Colonic mucosa (tissue), 4 donors: ENCODE measurements at regions not wholly inside any gene's neighbourhood (a gene's known extent, or its start where the extent isn't known, plus 50 kb on each side); places are given as distances from the start of the nearest gene placed in this dataset.

ENCODE experiments used
- DNase-seq: peaks from one replicate; pipeline ENCODE4 v3.0.0-alpha.2; 2020
- H3K27ac ChIP-seq: fragments of 200-600 bp; one replicate; pipeline ENCODE4 v1.8.0; 2021
- H3K27me3 ChIP-seq: fragments of 200-600 bp; one replicate; pipeline ENCODE4 v1.8.0; 2021
- H3K36me3 ChIP-seq: fragments of 200-600 bp; one replicate; pipeline ENCODE4 v1.8.0; 2021
- H3K4me1 ChIP-seq: fragments of 200-600 bp; one replicate; pipeline ENCODE4 v1.8.0; 2021; ENCODE audit warnings: mild to moderate bottlenecking
- H3K4me3 ChIP-seq: fragments of 200-600 bp; one replicate; pipeline ENCODE4 v1.8.0; 2021
- H3K9ac ChIP-seq, 2 donors: one replicate each; pipeline ENCODE4 v1.7.0; 2013; ENCODE audit warnings: control low read depth in 2 of 2, low read depth in 2 of 2, low read length in 2 of 2
- H3K9me3 ChIP-seq: fragments of 200-600 bp; one replicate; pipeline ENCODE4 v1.8.0; 2021
- intact Hi-C: fragments of 100-400 bp; cut with DNase I; formaldehyde crosslinking; loops from one replicate; pipeline ENCODE4 v1.14.1; 2022
- TF ChIP-seq, protein P1 (sequence below): fragments of 200-600 bp; IDR thresholded peaks from one replicate; pipeline ENCODE4 v1.8.0; 2022; ENCODE audit warnings: antibody characterized with exemption, mild to moderate bottlenecking
- donor health status: healthy.
- donor health status: DM: no; HTN: no; CAD: no.
- donor health status: DM: no; HTN: no; CAD: no.

DNA sequence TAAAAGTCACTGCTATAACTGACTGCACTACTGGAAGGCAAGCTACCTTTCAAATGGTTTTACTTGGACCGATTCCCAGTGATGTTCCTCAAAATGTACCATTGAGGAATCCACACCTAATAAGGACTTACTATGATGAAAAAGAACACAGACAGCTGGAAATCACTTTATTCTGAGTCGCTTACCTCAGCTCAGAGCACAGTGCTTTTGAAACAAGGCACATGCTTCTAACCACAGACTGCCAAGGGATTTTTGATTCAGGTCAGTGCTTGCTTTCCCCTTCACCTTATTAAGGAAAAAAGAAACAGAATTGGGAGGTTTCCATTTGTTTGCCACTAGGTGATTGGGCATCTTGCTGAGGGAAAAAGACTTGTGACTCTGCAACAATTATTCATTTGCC is 707.5 kb upstream of the FSHR start:
- Histone ChIP-seq H3K9ac (no peak overlapping the region), H3K9me3 (no peaks in the 10 kb centered on the region), H3K36me3 (no peaks in the 10 kb centered on the region), H3K4me1 (no peaks in the 10 kb centered on the region), H3K27me3 (no peaks in the 10 kb centered on the region), H3K27ac (no peak overlapping the region), H3K4me3 (no peak overlapping the region)
- intact Hi-C loops = no loop called here
- TF ChIP-seq, protein P1, sequence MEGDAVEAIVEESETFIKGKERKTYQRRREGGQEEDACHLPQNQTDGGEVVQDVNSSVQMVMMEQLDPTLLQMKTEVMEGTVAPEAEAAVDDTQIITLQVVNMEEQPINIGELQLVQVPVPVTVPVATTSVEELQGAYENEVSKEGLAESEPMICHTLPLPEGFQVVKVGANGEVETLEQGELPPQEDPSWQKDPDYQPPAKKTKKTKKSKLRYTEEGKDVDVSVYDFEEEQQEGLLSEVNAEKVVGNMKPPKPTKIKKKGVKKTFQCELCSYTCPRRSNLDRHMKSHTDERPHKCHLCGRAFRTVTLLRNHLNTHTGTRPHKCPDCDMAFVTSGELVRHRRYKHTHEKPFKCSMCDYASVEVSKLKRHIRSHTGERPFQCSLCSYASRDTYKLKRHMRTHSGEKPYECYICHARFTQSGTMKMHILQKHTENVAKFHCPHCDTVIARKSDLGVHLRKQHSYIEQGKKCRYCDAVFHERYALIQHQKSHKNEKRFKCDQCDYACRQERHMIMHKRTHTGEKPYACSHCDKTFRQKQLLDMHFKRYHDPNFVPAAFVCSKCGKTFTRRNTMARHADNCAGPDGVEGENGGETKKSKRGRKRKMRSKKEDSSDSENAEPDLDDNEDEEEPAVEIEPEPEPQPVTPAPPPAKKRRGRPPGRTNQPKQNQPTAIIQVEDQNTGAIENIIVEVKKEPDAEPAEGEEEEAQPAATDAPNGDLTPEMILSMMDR = no peak
- DNase-seq = no peak

DNA sequence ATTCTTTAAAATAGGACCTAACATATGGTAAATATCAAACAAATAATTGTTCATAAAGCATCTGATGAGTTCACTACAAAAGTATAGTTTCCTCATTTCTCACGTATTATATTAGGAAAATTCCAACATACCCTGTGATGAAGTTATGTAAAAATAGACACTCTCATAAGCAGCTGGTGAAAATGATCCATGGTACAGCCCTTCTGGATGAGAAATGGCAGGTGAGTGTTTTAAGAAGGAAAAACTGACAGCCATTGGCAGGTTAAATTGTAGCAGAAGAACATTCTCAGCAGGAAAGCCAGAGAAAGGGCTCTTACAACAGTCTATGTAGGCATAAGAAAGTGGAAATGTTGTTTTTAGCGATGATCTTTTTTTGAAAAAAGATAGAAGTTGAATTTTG is 706.5 kb upstream of the FSHR start:
- H3K4me3 ChIP-seq = no peak overlapping the region
- intact Hi-C loops = no loop called here
- TF ChIP-seq, protein P1 = no peak
- H3K36me3 ChIP-seq = no peaks in the 10 kb centered on the region
- H3K4me1 ChIP-seq = no peaks in the 10 kb centered on the region
- H3K27me3 ChIP-seq = no peaks in the 10 kb centered on the region
- H3K27ac ChIP-seq = no peak overlapping the region
- no peaks in the 10 kb centered on the region for H3K9me3 ChIP-seq
- no peak overlapping the region for H3K9ac ChIP-seq
- DNase-seq = no peak

DNA sequence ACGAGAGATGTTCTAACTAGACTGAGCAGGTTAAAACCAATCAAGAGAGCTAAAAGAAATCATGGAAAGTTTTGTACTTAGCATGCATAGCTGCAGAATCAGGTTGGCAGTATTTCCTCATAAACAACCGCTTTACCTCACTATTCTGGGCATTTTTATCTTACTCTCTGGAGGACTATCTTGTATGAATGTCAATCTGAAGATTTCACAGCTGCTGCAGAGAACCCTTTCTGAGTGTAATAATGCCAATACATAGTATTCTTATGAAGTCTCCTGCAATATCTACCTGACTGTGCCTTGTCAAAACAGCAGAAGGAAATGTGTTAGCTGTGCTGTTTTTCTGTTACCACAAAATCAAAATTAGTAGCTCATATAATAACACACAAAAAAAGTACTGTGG is 705.9 kb upstream of the FSHR start:
- H3K27me3 ChIP-seq = no peaks in the 10 kb centered on the region
- DNase-seq = no peak
- no peak overlapping the region for H3K27ac ChIP-seq
- H3K36me3 ChIP-seq = no peaks in the 10 kb centered on the region
- no peak overlapping the region for H3K9ac ChIP-seq
- H3K4me1 ChIP-seq = no peaks in the 10 kb centered on the region
- TF ChIP-seq, protein P1 = no peak
- H3K9me3 ChIP-seq = no peaks in the 10 kb centered on the region
- intact Hi-C loops = no loop called here
- no peak overlapping the region for H3K4me3 ChIP-seq

- intact Hi-C loops = no loop called here
- H3K27ac ChIP-seq = no peak overlapping the region
- H3K27me3 ChIP-seq = no peaks in the 10 kb centered on the region
- TF ChIP-seq, protein P1 = no peak
- H3K36me3 ChIP-seq = no peaks in the 10 kb centered on the region
- H3K9me3 ChIP-seq = no peaks in the 10 kb centered on the region
- no peak overlapping the region for H3K4me3 ChIP-seq
- DNase-seq = no peak
- H3K4me1 ChIP-seq = no peaks in the 10 kb centered on the region
- no peak overlapping the region for H3K9ac ChIP-seq
Measured at GRCh38 chr2:49858657-49859056, 704.3 kb upstream of the FSHR start.

DNA sequence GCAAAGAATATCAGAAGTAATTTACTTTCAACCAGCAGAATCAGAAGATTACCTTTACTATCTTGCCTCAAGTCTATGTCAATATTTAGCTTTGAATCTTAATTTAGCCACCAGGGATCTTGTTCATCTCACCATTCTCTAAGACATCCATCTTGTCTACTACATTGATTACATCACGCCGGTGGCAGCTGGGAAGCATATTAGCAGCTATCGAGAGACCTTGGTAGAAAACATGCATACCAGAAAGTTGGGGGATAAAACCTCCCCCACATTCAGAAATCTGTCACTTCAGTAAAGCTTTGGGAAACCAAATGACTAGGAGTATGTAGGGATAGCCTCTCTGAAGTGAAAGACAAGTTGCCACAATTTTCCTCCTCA is 703.8 kb upstream of the FSHR start:
- DNase-seq = no peak
- H3K27me3 ChIP-seq = no peaks in the 10 kb centered on the region
- intact Hi-C loops = no loop called here
- no peaks in the 10 kb centered on the region for H3K9me3 ChIP-seq
- no peaks in the 10 kb centered on the region for H3K36me3 ChIP-seq
- TF ChIP-seq, protein P1 = no peak
- H3K9ac ChIP-seq = no peak overlapping the region
- H3K4me3 ChIP-seq = no peak overlapping the region
- no peak overlapping the region for H3K27ac ChIP-seq
- H3K4me1 ChIP-seq = no peaks in the 10 kb centered on the region
